ENCODE measurements at regions not wholly inside any gene's neighbourhood (a gene's known extent, or its start where the extent isn't known, plus 50 kb on each side); places are given as distances from the start of the nearest gene placed in this dataset.

DNA sequence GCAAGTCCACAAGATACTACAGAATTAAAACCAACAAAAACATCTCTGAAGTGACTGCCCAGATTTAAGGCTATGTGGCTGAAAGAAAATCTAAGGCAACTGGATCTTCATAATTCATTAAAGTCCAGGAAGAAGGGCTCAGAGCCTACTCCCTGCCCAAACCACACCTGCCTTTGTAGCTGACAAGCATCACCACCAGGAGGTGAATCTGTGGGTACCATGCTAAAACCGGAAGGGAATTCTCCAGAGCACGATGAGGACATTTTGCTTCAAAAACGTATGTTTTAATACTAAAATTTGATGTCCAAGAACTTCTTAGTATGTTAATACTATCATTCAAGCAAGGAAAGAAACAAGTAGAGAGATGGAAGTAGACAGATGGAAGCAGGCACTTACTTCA lies 495.9 kb upstream of the NECTIN3 start:
- TF ChIP-seq, protein P1, sequence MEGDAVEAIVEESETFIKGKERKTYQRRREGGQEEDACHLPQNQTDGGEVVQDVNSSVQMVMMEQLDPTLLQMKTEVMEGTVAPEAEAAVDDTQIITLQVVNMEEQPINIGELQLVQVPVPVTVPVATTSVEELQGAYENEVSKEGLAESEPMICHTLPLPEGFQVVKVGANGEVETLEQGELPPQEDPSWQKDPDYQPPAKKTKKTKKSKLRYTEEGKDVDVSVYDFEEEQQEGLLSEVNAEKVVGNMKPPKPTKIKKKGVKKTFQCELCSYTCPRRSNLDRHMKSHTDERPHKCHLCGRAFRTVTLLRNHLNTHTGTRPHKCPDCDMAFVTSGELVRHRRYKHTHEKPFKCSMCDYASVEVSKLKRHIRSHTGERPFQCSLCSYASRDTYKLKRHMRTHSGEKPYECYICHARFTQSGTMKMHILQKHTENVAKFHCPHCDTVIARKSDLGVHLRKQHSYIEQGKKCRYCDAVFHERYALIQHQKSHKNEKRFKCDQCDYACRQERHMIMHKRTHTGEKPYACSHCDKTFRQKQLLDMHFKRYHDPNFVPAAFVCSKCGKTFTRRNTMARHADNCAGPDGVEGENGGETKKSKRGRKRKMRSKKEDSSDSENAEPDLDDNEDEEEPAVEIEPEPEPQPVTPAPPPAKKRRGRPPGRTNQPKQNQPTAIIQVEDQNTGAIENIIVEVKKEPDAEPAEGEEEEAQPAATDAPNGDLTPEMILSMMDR (IDR thresholded peaks at IDR 0.05) = no peak
- Histone ChIP-seq H3K4me1 (peaks cover 0 to 2% of the 10 kb centered on the region in 2 donors), H3K4me3 (no peak overlapping the region), H3K9me3 (no peaks in the 10 kb centered on the region), H3K27ac (no peak overlapping the region), H3K27me3 (no peaks in the 10 kb centered on the region), H3K36me3 (no peaks in the 10 kb centered on the region)
- no peak for DNase-seq (ENCODE audit: low spot score in 2 of 2)
- intact Hi-C loops (cut with DNase I) = no loop called here

- Histone ChIP-seq H3K4me3 (no peak overlapping the region), H3K27me3 (no peaks in the 10 kb centered on the region), H3K9me3 (no peaks in the 10 kb centered on the region), H3K36me3 (no peaks in the 10 kb centered on the region), H3K27ac (no peak overlapping the region), H3K4me1 (peaks cover 0 to 2% of the 10 kb centered on the region in 2 donors)
- no peak for DNase-seq (ENCODE audit: low spot score in 2 of 2)
- TF ChIP-seq, protein P1 (IDR thresholded peaks at IDR 0.05) = no peak
- intact Hi-C loops (cut with DNase I) = no loop called here
Measured at GRCh38 chr3:110576960-110577359, 494.7 kb upstream of the NECTIN3 start.

- Histone ChIP-seq H3K4me3 (no peak overlapping the region), H3K36me3 (no peaks in the 10 kb centered on the region), H3K4me1 (peaks cover 0 to 2% of the 10 kb centered on the region in 2 donors), H3K9me3 (no peaks in the 10 kb centered on the region), H3K27me3 (no peaks in the 10 kb centered on the region), H3K27ac (no peak overlapping the region)
- TF ChIP-seq, protein P1 (IDR thresholded peaks at IDR 0.05) = no peak
- intact Hi-C loops (cut with DNase I) = no loop called here
- DNase-seq (ENCODE audit: low spot score in 2 of 2) = no peak
Measured at GRCh38 chr3:110577854-110578253, 493.8 kb upstream of the NECTIN3 start.

DNA sequence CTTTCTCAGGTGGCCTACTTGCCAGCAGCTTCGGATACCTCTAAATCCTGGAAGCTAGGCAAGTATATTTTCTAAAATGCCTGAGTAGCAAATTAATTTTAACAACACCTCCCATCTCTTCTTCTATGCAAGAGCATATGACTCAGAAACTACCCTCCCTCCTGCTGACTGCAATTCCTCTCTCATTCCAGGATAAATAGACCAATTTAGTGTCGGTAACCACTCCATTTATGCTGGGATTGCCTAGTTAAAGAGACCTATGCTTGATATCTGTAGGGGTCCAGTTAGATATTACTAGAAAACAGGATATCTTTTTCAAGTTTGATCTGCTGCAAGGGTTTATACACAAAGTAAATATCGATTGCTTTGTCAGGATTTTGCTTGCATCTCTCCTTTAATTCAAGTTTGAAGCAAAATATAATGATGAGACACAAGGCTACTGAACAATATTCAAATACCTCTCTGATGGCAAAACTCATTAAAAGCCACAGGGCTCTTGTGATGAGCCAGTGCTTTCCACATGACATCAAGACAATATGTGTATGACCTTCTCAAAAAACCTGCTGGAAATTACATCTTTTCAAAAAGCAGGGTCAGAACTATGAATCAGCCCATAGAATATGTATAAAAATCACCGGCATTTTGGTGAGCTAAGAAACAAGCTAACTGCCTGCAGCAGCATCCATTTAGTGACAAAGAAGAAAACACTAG lies 491.6 kb upstream of the NECTIN3 start:
- TF ChIP-seq, protein P1 (IDR thresholded peaks at IDR 0.05) = no peak
- no peak overlapping the region for H3K27ac ChIP-seq
- intact Hi-C loops (cut with DNase I) = no loop called here

GRCh38 chr3:110583373-110583935 lies 488.2 kb upstream of the NECTIN3 start:
- TF ChIP-seq, protein P1 (IDR thresholded peaks at IDR 0.05) = no peak
- intact Hi-C loops (cut with DNase I) = no loop called here
- H3K36me3 ChIP-seq = no peaks in the 10 kb centered on the region

More for the DNA sequence above, 491.6 kb upstream of the NECTIN3 start:
- Histone ChIP-seq H3K36me3 (no peaks in the 10 kb centered on the region), H3K4me1 (peaks cover 0 to 2% of the 10 kb centered on the region in 2 donors), H3K27me3 (no peaks in the 10 kb centered on the region), H3K4me3 (no peak overlapping the region), H3K9me3 (no peaks in the 10 kb centered on the region)
- DNase-seq (ENCODE audit: low spot score in 2 of 2) = no peak

More at GRCh38 chr3:110583373-110583935, 488.2 kb upstream of the NECTIN3 start:
- DNase-seq (ENCODE audit: low spot score in 2 of 2) = no peak
- no peaks in the 10 kb centered on the region for H3K27me3 ChIP-seq
- no peaks in the 10 kb centered on the region for H3K9me3 ChIP-seq
- no peak overlapping the region for H3K27ac ChIP-seq
- no peak overlapping the region for H3K4me3 ChIP-seq
- peaks cover 0 to 2% of the 10 kb centered on the region in 2 donors for H3K4me1 ChIP-seq
